Lower lobe of right lung (tissue), 2 donors: ENCODE measurements at regions not wholly inside any gene's neighbourhood (a gene's known extent, or its start where the extent isn't known, plus 50 kb on each side); places are given as distances from the start of the nearest gene placed in this dataset.

ENCODE experiments used
- ATAC-seq, 2 donors: fragments of 200-7000 bp; cut with Tn5 transposase; one replicate each; pipeline ENCODE4 v1.9.1; 2020 to 2022; ENCODE audit warnings: mild to moderate bottlenecking in 2 of 2, moderate library complexity in 2 of 2
- DNase-seq: peaks from one replicate; pipeline ENCODE4 v3.0.0-alpha.2; 2020
- H3K27ac ChIP-seq: fragments of 200-600 bp; one replicate; pipeline ENCODE4 v1.8.0; 2022
- H3K27me3 ChIP-seq: fragments of 200-600 bp; one replicate; pipeline ENCODE4 v1.8.0; 2022; ENCODE audit warnings: low read depth
- H3K36me3 ChIP-seq: fragments of 200-600 bp; one replicate; pipeline ENCODE4 v1.8.0; 2022; ENCODE audit warnings: mild to moderate bottlenecking
- H3K4me1 ChIP-seq: fragments of 200-600 bp; one replicate; pipeline ENCODE4 v1.8.0; 2022
- H3K4me3 ChIP-seq: fragments of 200-600 bp; one replicate; pipeline ENCODE4 v1.8.0; 2022; ENCODE audit warnings: mild to moderate bottlenecking
- H3K9me3 ChIP-seq: fragments of 200-600 bp; one replicate; pipeline ENCODE4 v1.8.0; 2022
- intact Hi-C: fragments of 100-400 bp; cut with DNase I; formaldehyde crosslinking; loops from one replicate; pipeline ENCODE4 v1.11.0; 2022
- TF ChIP-seq, protein P1 (sequence below): fragments of 200-600 bp; IDR thresholded peaks from one replicate; pipeline ENCODE4 v1.8.0; 2022; ENCODE audit warnings: antibody characterized with exemption, mild to moderate bottlenecking
- donor health status: DM: no; HTN: yes; CAD: no; lungs with severe emphysema.

DNA sequence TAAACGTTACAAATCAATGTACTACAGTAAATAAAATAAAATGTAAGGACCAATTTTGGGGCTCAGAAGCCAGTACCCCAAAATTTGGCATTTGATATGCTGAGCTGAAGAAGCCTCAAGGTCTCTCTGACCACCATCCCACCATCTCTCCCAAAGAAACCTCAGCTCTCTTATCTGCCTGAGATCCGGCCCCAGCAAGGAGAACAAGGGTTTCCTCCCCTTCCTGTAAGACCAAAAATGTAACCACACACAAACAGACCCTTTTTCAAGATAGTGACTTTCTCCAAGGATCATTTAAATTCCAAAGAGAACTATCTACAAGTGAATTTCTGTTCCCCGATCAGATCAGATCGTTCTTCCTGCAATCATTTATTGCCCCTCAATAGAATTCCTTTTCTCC, 68.1 kb upstream of the SLC45A1 start:
- intact Hi-C loops = no loop called here
- ATAC-seq = no peak
- Histone ChIP-seq H3K4me3 (no peak overlapping the region), H3K27me3 (no peaks in the 10 kb centered on the region), H3K4me1 (no peaks in the 10 kb centered on the region), H3K27ac (no peak overlapping the region), H3K9me3 (no peaks in the 10 kb centered on the region), H3K36me3 (no peaks in the 10 kb centered on the region)
- TF ChIP-seq, protein P1, sequence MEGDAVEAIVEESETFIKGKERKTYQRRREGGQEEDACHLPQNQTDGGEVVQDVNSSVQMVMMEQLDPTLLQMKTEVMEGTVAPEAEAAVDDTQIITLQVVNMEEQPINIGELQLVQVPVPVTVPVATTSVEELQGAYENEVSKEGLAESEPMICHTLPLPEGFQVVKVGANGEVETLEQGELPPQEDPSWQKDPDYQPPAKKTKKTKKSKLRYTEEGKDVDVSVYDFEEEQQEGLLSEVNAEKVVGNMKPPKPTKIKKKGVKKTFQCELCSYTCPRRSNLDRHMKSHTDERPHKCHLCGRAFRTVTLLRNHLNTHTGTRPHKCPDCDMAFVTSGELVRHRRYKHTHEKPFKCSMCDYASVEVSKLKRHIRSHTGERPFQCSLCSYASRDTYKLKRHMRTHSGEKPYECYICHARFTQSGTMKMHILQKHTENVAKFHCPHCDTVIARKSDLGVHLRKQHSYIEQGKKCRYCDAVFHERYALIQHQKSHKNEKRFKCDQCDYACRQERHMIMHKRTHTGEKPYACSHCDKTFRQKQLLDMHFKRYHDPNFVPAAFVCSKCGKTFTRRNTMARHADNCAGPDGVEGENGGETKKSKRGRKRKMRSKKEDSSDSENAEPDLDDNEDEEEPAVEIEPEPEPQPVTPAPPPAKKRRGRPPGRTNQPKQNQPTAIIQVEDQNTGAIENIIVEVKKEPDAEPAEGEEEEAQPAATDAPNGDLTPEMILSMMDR = no peak
- no peak for DNase-seq

DNA sequence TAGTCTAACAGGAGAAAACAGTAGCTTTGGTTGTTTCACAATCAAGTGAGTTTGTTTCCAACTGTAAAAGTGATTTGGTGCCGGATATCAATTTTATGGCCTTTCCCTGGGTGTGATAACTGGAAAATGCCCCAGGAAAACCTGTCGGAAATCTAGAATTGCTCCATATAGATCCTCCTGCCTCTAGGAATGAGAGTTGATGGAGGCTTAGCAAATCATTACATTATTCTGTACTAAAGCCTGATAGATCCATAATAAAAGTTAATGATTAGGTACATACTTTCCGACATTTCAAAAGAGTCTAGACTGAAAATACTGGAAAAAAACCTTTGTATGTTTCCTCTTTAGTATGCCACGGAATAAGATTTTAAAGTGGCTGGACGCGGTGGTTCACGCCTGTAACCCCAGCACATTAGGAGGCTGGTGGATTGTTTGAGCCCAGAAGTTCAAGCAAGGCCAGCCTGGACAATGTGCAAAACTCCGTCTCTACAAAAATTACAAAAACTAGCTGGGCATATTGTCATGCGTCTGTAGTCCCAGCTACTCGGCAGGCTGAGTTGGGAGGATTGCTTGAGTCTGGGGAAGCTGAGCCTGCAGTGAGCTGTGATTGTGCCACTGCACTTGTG, 70.0 kb upstream of the SLC45A1 start:
- DNase-seq (no peak), ATAC-seq (no peak)
- H3K27ac ChIP-seq = no peak overlapping the region

DNA sequence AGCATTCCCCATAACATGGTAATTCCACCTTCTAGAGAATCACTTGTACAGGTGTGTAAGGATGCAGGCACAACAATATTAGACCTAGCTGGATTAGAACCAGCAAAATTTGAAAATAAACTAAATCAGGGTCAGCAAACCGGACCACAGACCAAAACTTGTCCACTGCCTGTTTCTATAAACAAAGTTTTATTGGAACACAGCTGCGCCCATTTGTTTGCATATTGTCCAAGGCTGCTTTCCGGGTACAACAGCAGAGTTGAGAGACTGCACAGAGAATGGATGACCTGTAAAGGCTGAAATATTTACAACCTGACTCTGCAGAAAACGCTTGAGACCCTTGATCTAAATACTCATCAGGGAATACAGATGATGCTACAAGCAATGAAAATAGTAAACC, 73.6 kb upstream of the SLC45A1 start:
- ATAC-seq (no peak), DNase-seq (no peak)
- intact Hi-C loops = no loop called here
- H3K27me3 ChIP-seq = no peaks in the 10 kb centered on the region
- no peak overlapping the region for H3K27ac ChIP-seq
- H3K4me3 ChIP-seq = no peak overlapping the region
- no peaks in the 10 kb centered on the region for H3K9me3 ChIP-seq
- H3K36me3 ChIP-seq = no peaks in the 10 kb centered on the region
- TF ChIP-seq, protein P1 = no peak
- peaks cover 7% of the 10 kb centered on the region for H3K4me1 ChIP-seq

More for the DNA sequence above, 70.0 kb upstream of the SLC45A1 start:
- Histone ChIP-seq H3K4me3 (no peak overlapping the region), H3K4me1 (no peaks in the 10 kb centered on the region), H3K9me3 (no peaks in the 10 kb centered on the region), H3K27me3 (no peaks in the 10 kb centered on the region), H3K36me3 (no peaks in the 10 kb centered on the region)
- TF ChIP-seq, protein P1 = no peak
- intact Hi-C loops = no loop called here

DNA sequence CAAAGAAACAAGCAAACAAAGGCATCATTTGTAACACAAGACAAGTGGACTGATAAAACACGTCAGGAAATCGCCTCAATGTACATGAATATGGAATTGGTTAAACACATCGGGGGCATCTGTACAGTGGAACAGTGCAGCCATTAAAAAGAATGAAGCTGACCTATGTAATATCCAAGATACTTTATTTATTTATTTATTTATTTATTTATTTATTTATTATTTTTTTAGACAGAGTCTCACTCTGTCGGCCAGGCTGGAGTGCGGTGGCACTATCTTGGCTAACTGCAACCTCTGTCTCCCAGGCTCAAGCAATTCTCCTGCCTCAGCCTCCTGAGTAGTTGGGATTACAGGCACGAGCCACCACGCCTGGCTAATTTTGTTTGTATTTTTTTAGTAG, 75.4 kb upstream of the SLC45A1 start:
- Histone ChIP-seq H3K9me3 (no peaks in the 10 kb centered on the region), H3K4me3 (no peak overlapping the region), H3K4me1 (peaks cover 15% of the 10 kb centered on the region), H3K36me3 (no peaks in the 10 kb centered on the region), H3K27me3 (no peaks in the 10 kb centered on the region), H3K27ac (no peak overlapping the region)
- TF ChIP-seq, protein P1 = no peak
- intact Hi-C loops = no loop called here
- DNase-seq (no peak), ATAC-seq (no peak)

DNA sequence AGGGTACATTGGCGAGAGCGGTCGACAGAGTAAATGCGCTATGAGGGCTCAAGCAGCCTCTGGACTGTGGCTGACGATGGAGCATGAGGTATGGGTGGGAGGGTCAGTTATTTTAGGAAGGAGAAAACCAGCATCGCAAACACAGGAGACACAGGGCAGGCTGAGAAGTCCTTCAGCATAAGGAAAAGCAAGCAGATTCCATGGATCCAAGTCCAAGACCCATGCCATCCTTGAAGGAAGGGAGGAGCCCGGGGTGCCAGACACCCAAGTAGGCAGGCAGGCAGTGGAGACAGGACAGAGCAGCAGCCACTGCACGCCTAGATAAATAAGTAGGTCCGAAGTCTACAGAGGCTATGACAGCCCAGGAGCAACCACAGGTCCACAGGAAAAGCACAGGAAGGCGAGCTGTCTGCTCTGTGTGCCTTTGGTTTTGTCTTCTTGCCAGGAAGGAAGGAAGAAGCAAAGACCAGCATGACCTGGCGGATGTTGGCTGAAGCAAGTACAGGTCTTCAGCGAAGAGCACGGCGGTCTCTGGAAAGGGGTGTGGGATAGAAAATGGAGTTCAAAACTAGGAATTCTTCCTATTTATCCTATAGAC, 76.4 kb upstream of the SLC45A1 start:
- ATAC-seq = no peak
- Histone ChIP-seq H3K27me3 (no peaks in the 10 kb centered on the region), H3K36me3 (no peaks in the 10 kb centered on the region), H3K9me3 (no peaks in the 10 kb centered on the region), H3K4me3 (no peak overlapping the region), H3K4me1 (peaks cover 15% of the 10 kb centered on the region), H3K27ac (no peak overlapping the region)
- TF ChIP-seq, protein P1 = no peak
- DNase-seq = no peak
- intact Hi-C loops = no loop called here
